ENCODE measurements at regions not wholly inside any gene's neighbourhood (a gene's known extent, or its start where the extent isn't known, plus 50 kb on each side); places are given as distances from the start of the nearest gene placed in this dataset.
"Not testable (repeated sequence)": the region's sequence is repeated elsewhere in the genome, so short reads cannot be mapped to it uniquely, and the experiment has no call there.

DNA sequence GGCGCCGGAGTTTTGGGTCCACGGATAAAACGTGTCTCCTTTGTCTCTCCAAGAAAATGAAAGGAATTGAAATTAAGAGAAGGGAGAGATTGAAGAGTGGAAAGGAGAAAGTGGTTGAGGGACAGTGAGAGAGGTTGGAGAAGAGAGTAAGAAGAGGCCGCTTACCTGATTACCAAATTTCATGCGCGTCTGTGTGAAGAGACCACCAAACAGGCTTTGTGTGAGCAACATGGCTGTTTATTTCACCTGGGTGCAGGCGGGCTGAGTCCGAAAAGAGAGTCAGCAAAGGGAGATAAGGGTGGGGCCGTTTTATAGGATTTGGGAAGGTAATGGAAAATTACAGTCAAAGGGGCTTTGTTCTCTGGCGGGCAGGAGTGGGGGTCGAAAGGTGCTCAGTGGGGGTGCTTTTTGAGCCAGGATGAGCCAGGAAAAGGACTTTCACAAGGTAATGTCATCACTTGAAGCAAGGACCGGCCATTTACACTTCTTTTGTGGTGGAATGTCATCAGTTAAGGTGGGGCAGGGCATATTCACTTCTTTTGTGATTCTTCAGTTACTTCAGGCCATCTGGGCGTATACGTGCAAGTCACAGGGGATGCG lies 113.0 kb upstream of the CDH11 start:
- TF ChIP-seq, protein P1, sequence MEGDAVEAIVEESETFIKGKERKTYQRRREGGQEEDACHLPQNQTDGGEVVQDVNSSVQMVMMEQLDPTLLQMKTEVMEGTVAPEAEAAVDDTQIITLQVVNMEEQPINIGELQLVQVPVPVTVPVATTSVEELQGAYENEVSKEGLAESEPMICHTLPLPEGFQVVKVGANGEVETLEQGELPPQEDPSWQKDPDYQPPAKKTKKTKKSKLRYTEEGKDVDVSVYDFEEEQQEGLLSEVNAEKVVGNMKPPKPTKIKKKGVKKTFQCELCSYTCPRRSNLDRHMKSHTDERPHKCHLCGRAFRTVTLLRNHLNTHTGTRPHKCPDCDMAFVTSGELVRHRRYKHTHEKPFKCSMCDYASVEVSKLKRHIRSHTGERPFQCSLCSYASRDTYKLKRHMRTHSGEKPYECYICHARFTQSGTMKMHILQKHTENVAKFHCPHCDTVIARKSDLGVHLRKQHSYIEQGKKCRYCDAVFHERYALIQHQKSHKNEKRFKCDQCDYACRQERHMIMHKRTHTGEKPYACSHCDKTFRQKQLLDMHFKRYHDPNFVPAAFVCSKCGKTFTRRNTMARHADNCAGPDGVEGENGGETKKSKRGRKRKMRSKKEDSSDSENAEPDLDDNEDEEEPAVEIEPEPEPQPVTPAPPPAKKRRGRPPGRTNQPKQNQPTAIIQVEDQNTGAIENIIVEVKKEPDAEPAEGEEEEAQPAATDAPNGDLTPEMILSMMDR (IDR thresholded peaks at IDR 0.05) = not testable (repeated sequence)
- TF ChIP-seq EZH2 (IDR thresholded peaks at IDR 0.05; ENCODE audit: borderline replicate concordance, insufficient read depth, low read depth, low read length, poor library complexity, severe bottlenecking) = not testable (repeated sequence)
